HepG2 (cell line): ENCODE measurements at regions not wholly inside any gene's neighbourhood (a gene's known extent, or its start where the extent isn't known, plus 50 kb on each side); places are given as distances from the start of the nearest gene placed in this dataset.

Experiments
- ATAC-seq: fragments of 200-7000 bp; cut with Tn5 transposase; 3 replicates; pipeline ENCODE4 v1.9.1; 2020; ENCODE audit warnings: mild to moderate bottlenecking, moderate library complexity
- BruUV-seq: library from RNA; stranded (reverse); fragments of 400-500 nt; replicated peaks from 2 replicates; lab custom pipeline; 2021; lab: Mats Ljungman, UMichigan
- CTCF ChIA-PET: fragments of 300-600 bp; formaldehyde crosslinking; extraction: SDS; loops from one replicate; lab custom pipeline; 2021; ENCODE audit warnings: low total read pairs, inconsistent platforms, low intra/inter-chr PET ratio; lab: Yijun Ruan, JAX
- POLR2A ChIA-PET: fragments of 350-600 bp; sonication (Branson Sonifier 250); formaldehyde crosslinking; loops from one replicate; lab custom pipeline; 2020; ENCODE audit warnings: antibody characterized with exemption, inconsistent platforms; lab: Yijun Ruan, JAX
- DNase-seq: peaks from one replicate; pipeline ENCODE4 v3.0.0-alpha.2; 2015; ENCODE audit warnings: low spot score
- FAIRE-seq: peaks from 3 replicates; lab custom pipeline; 2011; peaks lifted over from hg19 to GRCh38; lab: Jason Lieb, UNC
- H2AFZ ChIP-seq: one replicate; pipeline ENCODE4 v1.6.1; 2011; ENCODE audit warnings: low read length, inconsistent platforms
- H3K27ac ChIP-seq: fragments of 300-600 bp; 3 replicates; pipeline ENCODE4 v1.8.0; 2011; ENCODE audit warnings: mixed run types, mild to moderate bottlenecking, mixed read lengths, low read length, inconsistent platforms; ENCODE audit not compliant: insufficient read depth; ENCODE audit errors: extremely low read length
- H3K27me3 ChIP-seq, 2 experiments: fragments of 200-600 bp in 1 of 2; 2 replicates in 1 of 2; 3 replicates in 1 of 2; pipeline versions ENCODE4 v1.6.0 to v1.8.0; 2011; ENCODE audit warnings: low read length in 2 of 2, mild to moderate bottlenecking in 2 of 2, moderate library complexity in 2 of 2, inconsistent platforms in 1 of 2; ENCODE audit not compliant: insufficient read depth in 2 of 2, control insufficient read depth in 1 of 2
- H3K36me3 ChIP-seq, 2 experiments: fragments of 200-600 bp in 1 of 2; replicated peaks in 1 of 2; 2 replicates in 1 of 2; 3 replicates in 1 of 2; pipeline versions ENCODE4 v1.5.1 to v1.8.0; 2011; ENCODE audit warnings: low read length in 2 of 2, inconsistent platforms in 1 of 2; ENCODE audit not compliant: insufficient read depth in 2 of 2, control insufficient read depth in 1 of 2
- H3K4me1 ChIP-seq: 2 replicates; pipeline ENCODE4 v1.5.1; 2012; ENCODE audit warnings: low read length, inconsistent platforms; ENCODE audit not compliant: insufficient read depth
- H3K4me2 ChIP-seq: 2 replicates; pipeline ENCODE4 v1.6.0; 2011; ENCODE audit warnings: low read depth, low read length, inconsistent platforms
- H3K4me3 ChIP-seq, 3 experiments: fragments of 200-600 bp in 1 of 3; sonication (generic), shearing (Covaris generic) in 1 of 3; replicated peaks in 1 of 3; 2 replicates each; pipeline ENCODE4 v1.5.1; 2011 to 2016; ENCODE audit warnings: low read length in 3 of 3, inconsistent platforms in 2 of 3, low read depth in 2 of 3, mild to moderate bottlenecking in 2 of 3, control low read depth in 1 of 3, mixed read lengths in 1 of 3; ENCODE audit not compliant: insufficient read depth in 1 of 3
- H3K79me2 ChIP-seq: one replicate; pipeline ENCODE4 v1.6.1; 2011; ENCODE audit warnings: low read length, inconsistent platforms; ENCODE audit not compliant: insufficient read depth
- H3K9ac ChIP-seq: 2 replicates; pipeline ENCODE4 v1.6.0; 2011; ENCODE audit warnings: mild to moderate bottlenecking, low read depth, low read length, inconsistent platforms; ENCODE audit not compliant: insufficient read depth
- H3K9me3 ChIP-seq: 2 replicates; pipeline ENCODE4 v1.5.1; 2012; ENCODE audit warnings: mild to moderate bottlenecking, low read length
- H4K20me1 ChIP-seq: 2 replicates; pipeline ENCODE4 v1.6.0; 2011; ENCODE audit warnings: inconsistent platforms, mild to moderate bottlenecking, low read length, moderate library complexity; ENCODE audit not compliant: insufficient read depth
- FOSL2 ChIP-seq: sonication (generic); formaldehyde crosslinking; IDR thresholded peaks from 2 replicates; pipeline ENCODE4 v1.4.0; 2020; ENCODE audit warnings: missing genetic modification reagents
- HOXA7 ChIP-seq: sonication (generic); formaldehyde crosslinking; IDR thresholded peaks from 2 replicates; pipeline ENCODE4 v1.8.1; 2022; ENCODE audit warnings: mild to moderate bottlenecking, missing genetic modification reagents, moderate library complexity
- KAT8 ChIP-seq: IDR thresholded peaks from 2 replicates; pipeline ENCODE4 v1.6.1; 2016; ENCODE audit warnings: missing genetic modification reagents, missing compliant biosample characterization
- MYC ChIP-seq: sonication (generic); formaldehyde crosslinking; IDR thresholded peaks from 2 replicates; pipeline ENCODE4 v1.9.0; 2021; ENCODE audit warnings: missing genetic modification reagents, borderline replicate concordance
- SMYD3 ChIP-seq: sonication (generic); formaldehyde crosslinking; IDR thresholded peaks from 2 replicates; pipeline ENCODE4 v1.8.1; 2023; ENCODE audit warnings: mild to moderate bottlenecking, missing genetic modification reagents
- TAF15 ChIP-seq: fragments of 200-400 bp; formaldehyde crosslinking; IDR thresholded peaks from one replicate; pipeline ENCODE4 v1.6.1; 2018; ENCODE audit warnings: mild to moderate bottlenecking, low read depth, low read length; ENCODE audit not compliant: poor library complexity, severe bottlenecking
- TOE1 ChIP-seq: sonication (generic); formaldehyde crosslinking; IDR thresholded peaks from 2 replicates; pipeline ENCODE4 v1.4.0; 2020; ENCODE audit warnings: mild to moderate bottlenecking, missing genetic modification reagents
- ZFY ChIP-seq: sonication (generic); formaldehyde crosslinking; IDR thresholded peaks from 2 replicates; pipeline ENCODE4 v1.4.0; 2020; ENCODE audit warnings: missing genetic modification reagents
- ZMAT3 ChIP-seq: sonication (generic); formaldehyde crosslinking; conservative IDR thresholded peaks from 2 replicates; pipeline ENCODE4 v1.7.0; 2021; ENCODE audit warnings: missing genetic modification reagents
- ZNF17 ChIP-seq: sonication (generic); formaldehyde crosslinking; IDR thresholded peaks from 2 replicates; pipeline ENCODE4 v1.5.0; 2020; ENCODE audit warnings: mild to moderate bottlenecking, missing genetic modification reagents
- ZNF263 ChIP-seq: sonication (generic); formaldehyde crosslinking; IDR thresholded peaks from 2 replicates; pipeline ENCODE4 v1.4.0; 2020; ENCODE audit warnings: missing genetic modification reagents
- ZNF703 ChIP-seq: sonication (generic); formaldehyde crosslinking; IDR thresholded peaks from 2 replicates; pipeline ENCODE4 v1.5.1; 2020; ENCODE audit warnings: missing genetic modification reagents, mild to moderate bottlenecking, moderate library complexity, borderline replicate concordance
- WGBS: methylation state at CpG from one replicate; pipeline ENCODE4 v1.1.6; 2017; ENCODE audit warnings: low lambda C conversion rate; 5-methylcytosine and 5-hydroxymethylcytosine counted together
- in situ Hi-C: cut with HindIII; loops from 2 replicates; pipeline ENCODE4 v1.10.0; 2017; ENCODE audit warnings: low pct_unique_long_range_greater_than_20kb; ENCODE audit not compliant: extremely low pct_ligation_motif_present
- intact Hi-C: fragments of 100-400 bp; cut with micrococcal nuclease; formaldehyde crosslinking; loops from one replicate; pipeline ENCODE4 v1.10.0; 2022; ENCODE audit not compliant: unreplicated experiment
- TF ChIP-seq, protein P1 (sequence below): IDR thresholded peaks from 2 replicates; pipeline ENCODE4 v1.6.1; 2012; ENCODE audit warnings: inconsistent platforms
- TF ChIP-seq, protein P2 (sequence below), 2 experiments: sonication (generic) in 1 of 2; formaldehyde crosslinking in 1 of 2; IDR thresholded peaks; 2 replicates each; pipeline versions ENCODE4 v1.4.0 to v1.6.1; 2018 to 2020; ENCODE audit warnings: missing genetic modification reagents in 2 of 2, borderline replicate concordance in 1 of 2, low read depth in 1 of 2, mild to moderate bottlenecking in 1 of 2, missing biosample characterization in 1 of 2
- TF ChIP-seq, protein P3 (sequence below): sonication (generic); formaldehyde crosslinking; IDR thresholded peaks from 2 replicates; pipeline ENCODE4 v1.8.0; 2022; ENCODE audit warnings: missing genetic modification reagents, mild to moderate bottlenecking, borderline replicate concordance
- TF ChIP-seq, protein P4 (sequence below): sonication (generic); formaldehyde crosslinking; IDR thresholded peaks from 2 replicates; pipeline ENCODE4 v1.4.0; 2020; ENCODE audit warnings: missing genetic modification reagents

DNA sequence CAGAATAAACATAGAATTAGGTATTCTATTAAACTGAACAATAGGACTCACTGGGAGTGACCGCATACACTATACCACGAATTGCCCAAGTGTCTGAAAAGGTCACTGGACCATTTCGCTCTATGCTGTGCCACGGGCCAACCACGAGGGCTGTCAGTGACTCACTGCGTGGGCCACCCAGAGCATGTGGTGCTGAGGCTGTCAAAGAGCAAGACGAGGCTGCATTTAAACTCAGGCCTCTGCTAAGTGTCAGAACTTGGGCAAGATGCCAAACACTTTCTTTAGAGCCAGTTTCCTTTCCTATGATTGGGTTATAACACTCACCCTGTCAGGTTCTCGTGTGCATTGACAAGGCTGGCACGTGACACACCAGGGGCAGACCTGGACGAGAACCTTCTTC lies 97.5 kb downstream of the SH3YL1 start:
- Histone ChIP-seq H3K79me2 (no peaks in the 10 kb centered on the region), H3K4me1 (no peaks in the 10 kb centered on the region), H3K4me3 (no peak overlapping the region), H2AFZ (no peak overlapping the region), H3K36me3 (no peaks in the 10 kb centered on the region), H3K27me3 (peaks cover under 1 to 40% of the 10 kb centered on the region in 2 experiments; a peak in 4 of 5 replicates), H3K27ac (no peak overlapping the region), H3K9ac (no peak overlapping the region), H3K9me3 (no peaks in the 10 kb centered on the region), H3K4me2 (no peak overlapping the region), H4K20me1 (no peaks in the 10 kb centered on the region)
- TF ChIP-seq FOSL2 (CRISPR knock-in tag) (peak; percentile 28; the same call in 1 of the 2 replicates), ZFY (CRISPR knock-in tag) (no peak)
- TF ChIP-seq, protein P1, sequence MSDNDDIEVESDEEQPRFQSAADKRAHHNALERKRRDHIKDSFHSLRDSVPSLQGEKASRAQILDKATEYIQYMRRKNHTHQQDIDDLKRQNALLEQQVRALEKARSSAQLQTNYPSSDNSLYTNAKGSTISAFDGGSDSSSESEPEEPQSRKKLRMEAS, result 0 out of 2 replicates have a peak, but pooled peaks have one; percentile 22
- intact Hi-C loops, result no loop called here
- in situ Hi-C loops, result no loop called here
- ChIA-PET POLR2A (no interaction called here), CTCF (no interaction called here)
- no TSS peak for BruUV-seq
- DNase-seq, result no peak
- 27% methylated on average over 9 of the region's 10 CpGs for WGBS
- no peak for FAIRE-seq
- peak; percentile 34; the same call in 1 of the 3 replicates for ATAC-seq

DNA sequence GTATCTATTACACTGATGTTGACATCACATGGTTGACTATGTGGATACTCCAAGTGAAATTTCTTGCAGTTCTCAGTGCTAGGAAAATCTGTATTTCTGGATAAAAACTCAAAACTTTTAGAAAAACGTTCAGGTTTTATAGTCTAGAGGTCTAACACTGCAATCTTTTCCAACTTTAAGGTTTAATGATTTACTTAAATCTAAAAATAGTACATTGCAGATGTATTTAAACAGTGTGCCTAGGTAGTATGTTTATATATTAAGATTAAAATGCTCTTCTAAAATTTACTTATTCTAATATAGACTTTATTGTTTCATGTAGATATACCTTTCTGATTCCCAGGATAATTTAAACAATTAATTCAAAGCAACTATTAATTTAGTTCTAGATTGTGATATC lies 98.3 kb downstream of the SH3YL1 start:
- ChIA-PET CTCF (no interaction called here), POLR2A (no interaction called here)
- H3K9ac ChIP-seq, result no peak overlapping the region
- H3K4me3 ChIP-seq, result no peak overlapping the region
- intact Hi-C loops, result no loop called here
- H3K36me3 ChIP-seq, result no peaks in the 10 kb centered on the region
- WGBS, result 0% methylated on average over 1 of the region's 1 CpG
- BruUV-seq, result no TSS peak
- no peaks in the 10 kb centered on the region for H4K20me1 ChIP-seq
- no peak overlapping the region for H3K4me2 ChIP-seq
- H3K9me3 ChIP-seq, result no peaks in the 10 kb centered on the region
- no peaks in the 10 kb centered on the region for H3K79me2 ChIP-seq
- TF ChIP-seq TAF15 (no peak), SMYD3 (CRISPR knock-in tag) (no peak), MYC (CRISPR knock-in tag) (no peak), TOE1 (CRISPR knock-in tag) (no peak), ZNF703 (CRISPR knock-in tag) (no peak), ZNF263 (CRISPR knock-in tag) (no peak), ZNF17 (CRISPR knock-in tag) (no peak), ZMAT3 (CRISPR knock-in tag) (no peak), KAT8 (no peak), HOXA7 (CRISPR knock-in tag) (no peak)
- TF ChIP-seq, protein P2, sequence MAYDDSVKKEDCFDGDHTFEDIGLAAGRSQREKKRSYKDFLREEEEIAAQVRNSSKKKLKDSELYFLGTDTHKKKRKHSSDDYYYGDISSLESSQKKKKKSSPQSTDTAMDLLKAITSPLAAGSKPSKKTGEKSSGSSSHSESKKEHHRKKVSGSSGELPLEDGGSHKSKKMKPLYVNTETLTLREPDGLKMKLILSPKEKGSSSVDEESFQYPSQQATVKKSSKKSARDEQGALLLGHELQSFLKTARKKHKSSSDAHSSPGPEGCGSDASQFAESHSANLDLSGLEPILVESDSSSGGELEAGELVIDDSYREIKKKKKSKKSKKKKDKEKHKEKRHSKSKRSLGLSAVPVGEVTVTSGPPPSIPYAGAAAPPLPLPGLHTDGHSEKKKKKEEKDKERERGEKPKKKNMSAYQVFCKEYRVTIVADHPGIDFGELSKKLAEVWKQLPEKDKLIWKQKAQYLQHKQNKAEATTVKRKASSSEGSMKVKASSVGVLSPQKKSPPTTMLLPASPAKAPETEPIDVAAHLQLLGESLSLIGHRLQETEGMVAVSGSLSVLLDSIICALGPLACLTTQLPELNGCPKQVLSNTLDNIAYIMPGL (CRISPR knock-in tag; IDR thresholded peaks at IDR 0.05; ENCODE audit: borderline replicate concordance in 1 of 2, low read depth in 1 of 2), result no peak
- TF ChIP-seq, protein P3, sequence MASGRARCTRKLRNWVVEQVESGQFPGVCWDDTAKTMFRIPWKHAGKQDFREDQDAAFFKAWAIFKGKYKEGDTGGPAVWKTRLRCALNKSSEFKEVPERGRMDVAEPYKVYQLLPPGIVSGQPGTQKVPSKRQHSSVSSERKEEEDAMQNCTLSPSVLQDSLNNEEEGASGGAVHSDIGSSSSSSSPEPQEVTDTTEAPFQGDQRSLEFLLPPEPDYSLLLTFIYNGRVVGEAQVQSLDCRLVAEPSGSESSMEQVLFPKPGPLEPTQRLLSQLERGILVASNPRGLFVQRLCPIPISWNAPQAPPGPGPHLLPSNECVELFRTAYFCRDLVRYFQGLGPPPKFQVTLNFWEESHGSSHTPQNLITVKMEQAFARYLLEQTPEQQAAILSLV (CRISPR knock-in tag), result no peak
- TF ChIP-seq, protein P4, sequence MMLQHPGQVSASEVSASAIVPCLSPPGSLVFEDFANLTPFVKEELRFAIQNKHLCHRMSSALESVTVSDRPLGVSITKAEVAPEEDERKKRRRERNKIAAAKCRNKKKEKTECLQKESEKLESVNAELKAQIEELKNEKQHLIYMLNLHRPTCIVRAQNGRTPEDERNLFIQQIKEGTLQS (CRISPR knock-in tag), result no peak
- peaks cover 3 to 42% of the 10 kb centered on the region in 2 experiments; a peak in 4 of 5 replicates for H3K27me3 ChIP-seq
- H3K4me1 ChIP-seq, result no peaks in the 10 kb centered on the region
- in situ Hi-C loops, result no loop called here
- no peak for DNase-seq
- ATAC-seq, result no peak
- FAIRE-seq, result no peak
- H2AFZ ChIP-seq, result no peak overlapping the region
- no peak overlapping the region for H3K27ac ChIP-seq
